HCT116 (cell line): ENCODE measurements at regions not wholly inside any gene's neighbourhood (a gene's known extent, or its start where the extent isn't known, plus 50 kb on each side); places are given as distances from the start of the nearest gene placed in this dataset.

Experiments used
- ATAC-seq: fragments of 200-7000 bp; cut with Tn5 transposase; 2 replicates; pipeline ENCODE4 v1.9.1; 2020; ENCODE audit warnings: mild to moderate bottlenecking, moderate library complexity
- BruUV-seq: library from RNA; stranded (reverse); fragments of 400-500 nt; replicated peaks from 2 replicates; lab custom pipeline; 2021; lab: Mats Ljungman, UMichigan
- CTCF ChIA-PET: fragments of 300-600 bp; sonication (Branson Sonifier 250); formaldehyde crosslinking; loops from one replicate; lab custom pipeline; 2021; ENCODE audit warnings: antibody characterized with exemption; lab: Charles Lee
- POLR2A ChIA-PET: fragments of 300-600, 350-600 bp; sonication (Branson Sonifier 250); formaldehyde crosslinking; loops from one replicate; lab custom pipeline; 2021; ENCODE audit warnings: antibody characterized with exemption; lab: Charles Lee
- RAD21 ChIA-PET, 2 experiments: fragments of 300-600 bp; sonication (Branson Sonifier 250); formaldehyde crosslinking; loops; one replicate each; lab custom pipeline; 2023; ENCODE audit warnings: low total read pairs in 2 of 2; ENCODE audit not compliant: uncharacterized antibody in 2 of 2, unreplicated experiment in 2 of 2, low non-redundant PET in 1 of 2; lab: Charles Lee
- DNase-seq: peaks from one replicate; pipeline ENCODE4 v3.0.0-alpha.2; 2010; ENCODE audit warnings: low read depth, low spot score
- H2AFZ ChIP-seq: fragments of 200-600 bp; shearing (Covaris generic), sonication (generic); 2 replicates; pipeline ENCODE4 v1.6.1; 2017; ENCODE audit warnings: low read depth, mixed run types, mixed read lengths, antibody characterized with exemption, low read length; ENCODE audit not compliant: poor library complexity, severe bottlenecking
- H3K27ac ChIP-seq: 2 replicates; pipeline ENCODE4 v1.5.1; 2012; ENCODE audit warnings: low read depth, low read length
- H3K27me3 ChIP-seq: fragments of 200-600 bp; sonication (generic); 2 replicates; pipeline ENCODE4 v1.6.1; 2016; ENCODE audit warnings: mixed run types, low read length, mixed read lengths; ENCODE audit not compliant: insufficient read depth
- H3K36me3 ChIP-seq, 2 experiments: fragments of 200-500 bp in 1 of 2; fragments of 200-600 bp in 1 of 2; sonication (Bioruptor generic) in 1 of 2; sonication (generic) in 1 of 2; 2 replicates each; pipeline versions ENCODE4 v1.5.1 to v1.6.1; 2014 to 2016; ENCODE audit warnings: low read length in 2 of 2, inconsistent platforms in 1 of 2, mixed read lengths in 1 of 2, mixed run types in 1 of 2; ENCODE audit not compliant: insufficient read depth in 2 of 2, control insufficient read depth in 1 of 2
- H3K4me1 ChIP-seq, 2 experiments: fragments of 200-600 bp in 1 of 2; sonication (generic) in 1 of 2; 2 replicates each; pipeline versions ENCODE4 v1.5.1 to v1.6.1; 2012 to 2017; ENCODE audit warnings: low read length in 2 of 2, inconsistent platforms in 1 of 2, mild to moderate bottlenecking in 1 of 2, mixed read lengths in 1 of 2, mixed run types in 1 of 2, moderate library complexity in 1 of 2; ENCODE audit not compliant: insufficient read depth in 2 of 2, control insufficient read depth in 1 of 2
- H3K4me2 ChIP-seq: fragments of 200-600 bp; sonication (generic); 2 replicates; pipeline ENCODE4 v1.6.1; 2017; ENCODE audit warnings: mixed run types, low read length, mixed read lengths
- H3K4me3 ChIP-seq, 2 experiments: fragments of 200-600 bp in 1 of 2; sonication (generic) in 1 of 2; replicated peaks in 1 of 2; 2 replicates each; pipeline ENCODE4 v1.5.1; 2011 to 2016; ENCODE audit warnings: low read length in 2 of 2, control low read depth in 1 of 2, low read depth in 1 of 2, mild to moderate bottlenecking in 1 of 2, mixed read lengths in 1 of 2, mixed run types in 1 of 2
- H3K79me2 ChIP-seq: fragments of 200-600 bp; sonication (generic); 2 replicates; pipeline ENCODE4 v1.6.1; 2017; ENCODE audit warnings: mild to moderate bottlenecking, mixed run types, low read length, moderate library complexity, mixed read lengths; ENCODE audit not compliant: insufficient read depth
- H3K9ac ChIP-seq: fragments of 200-600 bp; sonication (generic); 2 replicates; pipeline ENCODE4 v1.6.1; 2016; ENCODE audit warnings: low read length, mixed read lengths
- H3K9me2 ChIP-seq: fragments of 200-600 bp; sonication (generic), shearing (Covaris generic); 2 replicates; pipeline ENCODE4 v1.6.1; 2017; ENCODE audit warnings: mixed run types, mild to moderate bottlenecking, moderate library complexity; ENCODE audit not compliant: insufficient read depth
- H3K9me3 ChIP-seq, 2 experiments: fragments of 200-500 bp in 1 of 2; fragments of 200-600 bp in 1 of 2; sonication (Bioruptor generic) in 1 of 2; sonication (generic) in 1 of 2; 2 replicates each; pipeline ENCODE4 v1.6.1; 2014 to 2017; ENCODE audit warnings: low read length in 2 of 2, mixed read lengths in 2 of 2, inconsistent platforms in 1 of 2, low read depth in 1 of 2, mild to moderate bottlenecking in 1 of 2, mixed run types in 1 of 2, moderate library complexity in 1 of 2; ENCODE audit not compliant: control insufficient read depth in 1 of 2, insufficient read depth in 1 of 2
- H4K20me1 ChIP-seq: fragments of 200-600 bp; sonication (generic), shearing (Covaris generic); 2 replicates; pipeline ENCODE4 v1.6.1; 2017; ENCODE audit warnings: mixed run types, mild to moderate bottlenecking, moderate library complexity; ENCODE audit not compliant: insufficient read depth
- CBX3 ChIP-seq: IDR thresholded peaks from 2 replicates; pipeline ENCODE4 v1.6.1; 2012; ENCODE audit warnings: low read depth
- EZH2phosphoT487 ChIP-seq: fragments of 200-600 bp; IDR thresholded peaks from 2 replicates; pipeline ENCODE4 v1.6.1; 2018; ENCODE audit warnings: antibody characterized with exemption, borderline replicate concordance
- FOSL1 ChIP-seq: IDR thresholded peaks from 2 replicates; pipeline ENCODE4 v1.6.1; 2012; ENCODE audit warnings: low read depth
- POLR2AphosphoS5 ChIP-seq: IDR thresholded peaks from 2 replicates; pipeline ENCODE4 v1.6.1; 2011; ENCODE audit warnings: mild to moderate bottlenecking, low read depth, low read length, moderate library complexity
- RAD21 ChIP-seq: IDR thresholded peaks from 2 replicates; pipeline ENCODE4 v1.6.1; 2012; ENCODE audit warnings: low read depth, mild to moderate bottlenecking
- SIN3A ChIP-seq: IDR thresholded peaks from 2 replicates; pipeline ENCODE4 v1.6.1; 2012; ENCODE audit warnings: low read depth
- SRF ChIP-seq: IDR thresholded peaks from 2 replicates; pipeline ENCODE4 v1.6.1; 2012; ENCODE audit warnings: low read depth
- TCF7L2 ChIP-seq: IDR thresholded peaks from 2 replicates; pipeline ENCODE4 v1.7.0; 2011; ENCODE audit warnings: borderline replicate concordance, inconsistent platforms; ENCODE audit not compliant: insufficient read depth, insufficient read length; ENCODE audit errors: extremely low read depth
- ZFX ChIP-seq: fragments of 450-650 bp; IDR thresholded peaks from 2 replicates; pipeline ENCODE4 v1.6.1; 2017
- intact Hi-C: fragments of 100-400 bp; cut with micrococcal nuclease; formaldehyde crosslinking; loops from 2 replicates; pipeline ENCODE4 v1.10.0; 2022
- TF ChIP-seq, protein P1 (sequence below), 3 experiments: fragments of 200-600 bp in 1 of 3; sonication (generic) in 1 of 3; IDR thresholded peaks in 2 of 3; conservative IDR thresholded peaks in 1 of 3; 2 replicates each; pipeline ENCODE4 v1.5.1; 2012 to 2017; ENCODE audit warnings: low read depth in 2 of 3, low read length in 2 of 3, antibody characterized with exemption in 1 of 3, borderline replicate concordance in 1 of 3, control low read depth in 1 of 3, mild to moderate bottlenecking in 1 of 3, mixed read lengths in 1 of 3, mixed run types in 1 of 3, moderate library complexity in 1 of 3; ENCODE audit not compliant: insufficient read depth in 1 of 3
- TF ChIP-seq, protein P2 (sequence below): IDR thresholded peaks from 2 replicates; pipeline ENCODE4 v1.6.1; 2011; ENCODE audit warnings: mild to moderate bottlenecking, low read length, moderate library complexity; ENCODE audit not compliant: insufficient replicate concordance; ENCODE audit errors: extremely low read depth
- TF ChIP-seq, protein P3 (sequence below): IDR thresholded peaks from 2 replicates; pipeline ENCODE4 v1.6.1; 2012; ENCODE audit warnings: low read depth
- TF ChIP-seq, protein P4 (sequence below): IDR thresholded peaks from 2 replicates; pipeline ENCODE4 v1.6.1; 2012

DNA sequence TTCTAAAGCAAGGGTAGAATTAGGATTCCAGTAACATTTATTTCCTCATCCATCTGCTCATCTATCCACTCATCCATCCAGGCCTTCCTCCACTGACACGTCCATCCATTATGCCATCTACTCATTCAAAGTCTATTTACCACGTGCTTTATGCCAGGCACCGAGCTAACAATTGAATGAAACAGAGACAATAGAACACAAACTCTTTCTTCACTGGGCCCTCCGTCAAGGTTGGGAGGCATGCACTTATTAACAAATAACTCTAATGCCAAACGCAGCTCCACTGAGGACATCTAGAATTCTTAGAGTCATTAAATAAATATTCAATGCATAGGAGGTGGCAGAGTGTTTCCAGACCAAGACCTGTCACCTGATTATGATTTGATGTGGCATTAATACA lies 262.7 kb downstream of the CYRIA start:
- DNase-seq (no peak), ATAC-seq (no peak)
- Histone ChIP-seq H3K4me3 (no peak overlapping the region), H3K36me3 (no peaks in the 10 kb centered on the region), H4K20me1 (no peaks in the 10 kb centered on the region), H2AFZ (no peak overlapping the region), H3K27me3 (no peaks in the 10 kb centered on the region), H3K79me2 (no peaks in the 10 kb centered on the region), H3K4me2 (no peak overlapping the region), H3K27ac (no peak overlapping the region), H3K9ac (no peak overlapping the region), H3K9me2 (no peaks in the 10 kb centered on the region), H3K4me1 (no peaks in the 10 kb centered on the region), H3K9me3 (no peaks in the 10 kb centered on the region)
- TF ChIP-seq SRF (no peak), FOSL1 (no peak), RAD21 (no peak), EZH2phosphoT487 (no peak), POLR2AphosphoS5 (no peak), TCF7L2 (no peak), ZFX (no peak), SIN3A (no peak), CBX3 (no peak)
- TF ChIP-seq, protein P1, sequence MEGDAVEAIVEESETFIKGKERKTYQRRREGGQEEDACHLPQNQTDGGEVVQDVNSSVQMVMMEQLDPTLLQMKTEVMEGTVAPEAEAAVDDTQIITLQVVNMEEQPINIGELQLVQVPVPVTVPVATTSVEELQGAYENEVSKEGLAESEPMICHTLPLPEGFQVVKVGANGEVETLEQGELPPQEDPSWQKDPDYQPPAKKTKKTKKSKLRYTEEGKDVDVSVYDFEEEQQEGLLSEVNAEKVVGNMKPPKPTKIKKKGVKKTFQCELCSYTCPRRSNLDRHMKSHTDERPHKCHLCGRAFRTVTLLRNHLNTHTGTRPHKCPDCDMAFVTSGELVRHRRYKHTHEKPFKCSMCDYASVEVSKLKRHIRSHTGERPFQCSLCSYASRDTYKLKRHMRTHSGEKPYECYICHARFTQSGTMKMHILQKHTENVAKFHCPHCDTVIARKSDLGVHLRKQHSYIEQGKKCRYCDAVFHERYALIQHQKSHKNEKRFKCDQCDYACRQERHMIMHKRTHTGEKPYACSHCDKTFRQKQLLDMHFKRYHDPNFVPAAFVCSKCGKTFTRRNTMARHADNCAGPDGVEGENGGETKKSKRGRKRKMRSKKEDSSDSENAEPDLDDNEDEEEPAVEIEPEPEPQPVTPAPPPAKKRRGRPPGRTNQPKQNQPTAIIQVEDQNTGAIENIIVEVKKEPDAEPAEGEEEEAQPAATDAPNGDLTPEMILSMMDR (IDR thresholded peaks at IDR 0.05 in 2 of 3, conservative IDR thresholded peaks at IDR 0.05 in 1 of 3; ENCODE audit: borderline replicate concordance in 1 of 3, insufficient read depth in 1 of 3, low read depth in 2 of 3, low read length in 2 of 3), result no peak
- TF ChIP-seq, protein P2, sequence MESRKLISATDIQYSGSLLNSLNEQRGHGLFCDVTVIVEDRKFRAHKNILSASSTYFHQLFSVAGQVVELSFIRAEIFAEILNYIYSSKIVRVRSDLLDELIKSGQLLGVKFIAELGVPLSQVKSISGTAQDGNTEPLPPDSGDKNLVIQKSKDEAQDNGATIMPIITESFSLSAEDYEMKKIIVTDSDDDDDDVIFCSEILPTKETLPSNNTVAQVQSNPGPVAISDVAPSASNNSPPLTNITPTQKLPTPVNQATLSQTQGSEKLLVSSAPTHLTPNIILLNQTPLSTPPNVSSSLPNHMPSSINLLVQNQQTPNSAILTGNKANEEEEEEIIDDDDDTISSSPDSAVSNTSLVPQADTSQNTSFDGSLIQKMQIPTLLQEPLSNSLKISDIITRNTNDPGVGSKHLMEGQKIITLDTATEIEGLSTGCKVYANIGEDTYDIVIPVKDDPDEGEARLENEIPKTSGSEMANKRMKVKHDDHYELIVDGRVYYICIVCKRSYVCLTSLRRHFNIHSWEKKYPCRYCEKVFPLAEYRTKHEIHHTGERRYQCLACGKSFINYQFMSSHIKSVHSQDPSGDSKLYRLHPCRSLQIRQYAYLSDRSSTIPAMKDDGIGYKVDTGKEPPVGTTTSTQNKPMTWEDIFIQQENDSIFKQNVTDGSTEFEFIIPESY, result no peak
- TF ChIP-seq, protein P3, sequence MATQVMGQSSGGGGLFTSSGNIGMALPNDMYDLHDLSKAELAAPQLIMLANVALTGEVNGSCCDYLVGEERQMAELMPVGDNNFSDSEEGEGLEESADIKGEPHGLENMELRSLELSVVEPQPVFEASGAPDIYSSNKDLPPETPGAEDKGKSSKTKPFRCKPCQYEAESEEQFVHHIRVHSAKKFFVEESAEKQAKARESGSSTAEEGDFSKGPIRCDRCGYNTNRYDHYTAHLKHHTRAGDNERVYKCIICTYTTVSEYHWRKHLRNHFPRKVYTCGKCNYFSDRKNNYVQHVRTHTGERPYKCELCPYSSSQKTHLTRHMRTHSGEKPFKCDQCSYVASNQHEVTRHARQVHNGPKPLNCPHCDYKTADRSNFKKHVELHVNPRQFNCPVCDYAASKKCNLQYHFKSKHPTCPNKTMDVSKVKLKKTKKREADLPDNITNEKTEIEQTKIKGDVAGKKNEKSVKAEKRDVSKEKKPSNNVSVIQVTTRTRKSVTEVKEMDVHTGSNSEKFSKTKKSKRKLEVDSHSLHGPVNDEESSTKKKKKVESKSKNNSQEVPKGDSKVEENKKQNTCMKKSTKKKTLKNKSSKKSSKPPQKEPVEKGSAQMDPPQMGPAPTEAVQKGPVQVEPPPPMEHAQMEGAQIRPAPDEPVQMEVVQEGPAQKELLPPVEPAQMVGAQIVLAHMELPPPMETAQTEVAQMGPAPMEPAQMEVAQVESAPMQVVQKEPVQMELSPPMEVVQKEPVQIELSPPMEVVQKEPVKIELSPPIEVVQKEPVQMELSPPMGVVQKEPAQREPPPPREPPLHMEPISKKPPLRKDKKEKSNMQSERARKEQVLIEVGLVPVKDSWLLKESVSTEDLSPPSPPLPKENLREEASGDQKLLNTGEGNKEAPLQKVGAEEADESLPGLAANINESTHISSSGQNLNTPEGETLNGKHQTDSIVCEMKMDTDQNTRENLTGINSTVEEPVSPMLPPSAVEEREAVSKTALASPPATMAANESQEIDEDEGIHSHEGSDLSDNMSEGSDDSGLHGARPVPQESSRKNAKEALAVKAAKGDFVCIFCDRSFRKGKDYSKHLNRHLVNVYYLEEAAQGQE, result no peak
- TF ChIP-seq, protein P4, sequence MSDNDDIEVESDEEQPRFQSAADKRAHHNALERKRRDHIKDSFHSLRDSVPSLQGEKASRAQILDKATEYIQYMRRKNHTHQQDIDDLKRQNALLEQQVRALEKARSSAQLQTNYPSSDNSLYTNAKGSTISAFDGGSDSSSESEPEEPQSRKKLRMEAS, result no peak
- POLR2A ChIA-PET, result no interaction called here
- intact Hi-C loops, result no loop called here
- CTCF ChIA-PET, result no interaction called here
- RAD21 ChIA-PET, result no interaction called here
- no TSS peak for BruUV-seq
